ENCODE measurements at regions not wholly inside any gene's neighbourhood (a gene's known extent, or its start where the extent isn't known, plus 50 kb on each side); places are given as distances from the start of the nearest gene placed in this dataset.

GRCh38 chr18:28903306-28903705, 726.4 kb upstream of the CDH2 start:
- WGBS, 2 donors = 64 to 90% methylated on average over 1 of the region's 1 CpG

GRCh38 chr18:28890791-28891190, 713.9 kb upstream of the CDH2 start:
- no peaks in the 10 kb centered on the region for H3K27me3 ChIP-seq
- no peaks in the 10 kb centered on the region for H3K4me1 ChIP-seq
- ATAC-seq (no peak), DNase-seq (no peak)
- no peak overlapping the region for H3K4me3 ChIP-seq
- intact Hi-C loops (cut with DNase I) = no loop called here
- TF ChIP-seq CTCF (IDR thresholded peaks at IDR 0.05) = no peak
- TF ChIP-seq POLR2A (IDR thresholded peaks at IDR 0.05) = no peak
- H3K27ac ChIP-seq = no peak overlapping the region
- H3K36me3 ChIP-seq (replicated peaks in 1 of 2; ENCODE audit: insufficient read depth in 1 of 2, low read depth in 2 of 2) = no peaks in the 10 kb centered on the region
- H3K9me3 ChIP-seq = no peaks in the 10 kb centered on the region
- 37 to 49% methylated on average over 3 of the region's 3 CpGs for WGBS, 2 donors

More at GRCh38 chr18:28903306-28903705, 726.4 kb upstream of the CDH2 start:
- intact Hi-C loops (cut with DNase I) = no loop called here
- Histone ChIP-seq H3K4me1 (no peaks in the 10 kb centered on the region), H3K27ac (no peak overlapping the region), H3K4me3 (no peak overlapping the region), H3K27me3 (no peaks in the 10 kb centered on the region), H3K36me3 (replicated peaks in 1 of 2; ENCODE audit: insufficient read depth in 1 of 2, low read depth in 2 of 2) (no peaks in the 10 kb centered on the region), H3K9me3 (no peaks in the 10 kb centered on the region)
- TF ChIP-seq POLR2A (IDR thresholded peaks at IDR 0.05) = no peak
- no peak for TF ChIP-seq CTCF (IDR thresholded peaks at IDR 0.05)
- no peak for DNase-seq
- ATAC-seq = no peak

- Histone ChIP-seq H3K4me1 (no peaks in the 10 kb centered on the region), H3K27ac (no peak overlapping the region), H3K27me3 (no peaks in the 10 kb centered on the region), H3K9me3 (no peaks in the 10 kb centered on the region), H3K36me3 (replicated peaks in 1 of 2; ENCODE audit: insufficient read depth in 1 of 2, low read depth in 2 of 2) (no peaks in the 10 kb centered on the region), H3K4me3 (no peak overlapping the region)
- intact Hi-C loops (cut with DNase I) = no loop called here
- ATAC-seq (no peak), DNase-seq (no peak)
- TF ChIP-seq CTCF (IDR thresholded peaks at IDR 0.05) (no peak), POLR2A (IDR thresholded peaks at IDR 0.05) (no peak)
- WGBS, 2 donors = 75 to 96% methylated on average over 1 of the region's 1 CpG
Measured at GRCh38 chr18:28884304-28884703, 707.4 kb upstream of the CDH2 start.

GRCh38 chr18:28880856-28881255, 703.9 kb upstream of the CDH2 start:
- Histone ChIP-seq H3K27ac (no peak overlapping the region), H3K4me1 (no peaks in the 10 kb centered on the region), H3K4me3 (no peak overlapping the region), H3K27me3 (no peaks in the 10 kb centered on the region), H3K9me3 (no peaks in the 10 kb centered on the region), H3K36me3 (replicated peaks in 1 of 2; ENCODE audit: insufficient read depth in 1 of 2, low read depth in 2 of 2) (no peaks in the 10 kb centered on the region)
- DNase-seq (no peak), ATAC-seq (no peak)
- no peak for TF ChIP-seq POLR2A (IDR thresholded peaks at IDR 0.05)
- TF ChIP-seq CTCF (IDR thresholded peaks at IDR 0.05) = no peak
- WGBS, 2 donors = 73 to 80% methylated on average over 4 of the region's 4 CpGs
- intact Hi-C loops (cut with DNase I) = no loop called here

GRCh38 chr18:28875059-28875458, 698.1 kb upstream of the CDH2 start:
- WGBS, 2 donors = 33 to 35% methylated on average over 1 of the region's 1 CpG
- Histone ChIP-seq H3K27me3 (no peaks in the 10 kb centered on the region), H3K36me3 (replicated peaks in 1 of 2; ENCODE audit: insufficient read depth in 1 of 2, low read depth in 2 of 2) (no peaks in the 10 kb centered on the region), H3K4me3 (no peak overlapping the region), H3K9me3 (no peaks in the 10 kb centered on the region), H3K27ac (no peak overlapping the region), H3K4me1 (no peaks in the 10 kb centered on the region)
- TF ChIP-seq CTCF (IDR thresholded peaks at IDR 0.05) (no peak), POLR2A (IDR thresholded peaks at IDR 0.05) (no peak)
- ATAC-seq = no peak
- intact Hi-C loops (cut with DNase I) = no loop called here
- DNase-seq = no peak

Measured in body of pancreas (tissue), 4 donors.